Activated naive CD4-positive, alpha-beta T cell treated with anti-CD3 and anti-CD28 coated beads, Interleukin-2, amount 10 ng/mL, durations not matched to agents 7 days and 5 days (primary cell): ENCODE measurements at regions not wholly inside any gene's neighbourhood (a gene's known extent, or its start where the extent isn't known, plus 50 kb on each side); places are given as distances from the start of the nearest gene placed in this dataset.

Experiments
- CTCF ChIA-PET: fragments of 350-600 bp; sonication (Branson Sonifier 250); formaldehyde crosslinking; loops from one replicate; lab custom pipeline; 2021; ENCODE audit warnings: antibody characterized with exemption; lab: Charles Lee
- DNase-seq: peaks from one replicate; pipeline ENCODE4 v3.0.0-alpha.2; 2020
- H3K27ac Mint-ChIP-seq: one replicate; pipeline ENCODE4 v1.8.0; 2021; ENCODE audit warnings: mild to moderate bottlenecking, moderate library complexity, mixed read lengths
- H3K27me3 Mint-ChIP-seq: one replicate; pipeline ENCODE4 v1.8.0; 2021; ENCODE audit warnings: mild to moderate bottlenecking, mixed read lengths
- H3K36me3 Mint-ChIP-seq: one replicate; pipeline ENCODE4 v1.8.0; 2021; ENCODE audit warnings: mixed read lengths
- H3K4me1 Mint-ChIP-seq: one replicate; pipeline ENCODE4 v1.8.0; 2021; ENCODE audit warnings: mixed read lengths
- H3K4me3 Mint-ChIP-seq: one replicate; pipeline ENCODE4 v1.8.0; 2021; ENCODE audit warnings: mild to moderate bottlenecking, moderate library complexity, mixed read lengths
- H3K9me3 Mint-ChIP-seq: one replicate; pipeline ENCODE4 v1.8.0; 2021; ENCODE audit warnings: mixed read lengths

DNA sequence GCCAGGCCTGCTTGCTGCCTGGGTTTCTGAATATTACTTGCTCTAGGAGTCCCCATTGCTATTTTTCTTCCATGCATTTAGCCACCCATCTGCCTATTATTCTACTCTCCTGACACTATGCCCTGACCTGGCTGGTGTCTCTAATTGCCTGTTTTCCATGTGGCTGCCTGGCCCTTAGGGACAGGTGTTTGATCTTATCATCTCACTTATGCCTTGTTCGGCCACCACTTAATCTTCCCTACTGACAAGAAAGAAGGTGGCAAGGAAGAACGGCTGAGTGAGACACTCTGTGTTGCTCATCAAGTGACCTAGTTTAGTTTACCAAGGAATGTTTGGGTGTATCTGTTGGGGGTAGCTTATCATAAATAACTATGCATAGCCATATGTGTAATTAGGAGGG lies 50.4 kb upstream of the RAPH1 start:
- Mint-ChIP-seq H3K4me1 (peaks cover 12% of the 10 kb centered on the region), H3K9me3 (no peaks in the 10 kb centered on the region), H3K36me3 (no peaks in the 10 kb centered on the region), H3K27ac (no peak overlapping the region), H3K27me3 (peaks cover 14% of the 10 kb centered on the region), H3K4me3 (no peak overlapping the region)
- DNase-seq = no peak
- CTCF ChIA-PET = no interaction called here

DNA sequence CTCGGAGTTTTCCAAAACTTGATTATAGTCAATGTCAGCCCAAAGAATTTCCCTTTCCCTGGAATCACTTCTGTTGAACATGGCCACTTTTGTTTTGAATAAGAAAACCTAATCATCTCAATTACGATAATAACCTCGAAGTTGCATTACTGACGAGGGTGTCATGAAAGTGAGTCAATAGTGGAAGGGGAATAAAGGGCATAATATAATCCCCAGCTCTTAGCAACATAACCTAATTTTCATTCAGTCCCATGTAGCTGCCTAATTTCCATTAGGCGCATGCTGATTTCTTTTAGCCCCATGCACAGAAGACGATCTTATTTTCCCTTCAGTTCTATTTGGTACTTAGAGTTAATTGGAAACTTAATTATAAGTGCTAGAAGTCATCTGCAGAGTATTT lies 51.1 kb upstream of the RAPH1 start:
- Mint-ChIP-seq H3K4me1 (peaks cover 12% of the 10 kb centered on the region), H3K27ac (no peak overlapping the region), H3K9me3 (no peaks in the 10 kb centered on the region), H3K4me3 (no peak overlapping the region), H3K36me3 (no peaks in the 10 kb centered on the region), H3K27me3 (peaks cover 11% of the 10 kb centered on the region)
- no peak for DNase-seq
- CTCF ChIA-PET = no interaction called here

DNA sequence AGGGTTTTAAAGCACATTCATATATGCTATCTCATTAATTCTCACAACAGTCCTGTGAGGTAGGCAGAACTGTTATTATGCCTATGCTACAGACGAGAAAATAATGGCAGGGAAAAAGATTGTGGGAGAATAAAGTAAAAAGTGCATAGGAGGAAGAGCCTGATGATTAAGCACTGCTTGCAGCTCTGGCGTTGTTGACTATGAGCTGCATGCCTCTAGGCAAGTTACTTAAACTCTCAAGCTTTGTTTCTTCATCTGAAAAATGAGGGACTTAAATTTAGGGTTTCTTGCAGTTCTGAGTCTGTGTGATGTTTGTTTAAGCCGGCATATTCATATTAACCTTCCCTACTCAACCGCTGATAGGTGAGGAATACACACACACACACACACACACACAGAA lies 51.6 kb upstream of the RAPH1 start:
- H3K9me3 Mint-ChIP-seq = no peaks in the 10 kb centered on the region
- CTCF ChIA-PET = no interaction called here
- peaks cover 10% of the 10 kb centered on the region for H3K27me3 Mint-ChIP-seq
- DNase-seq = no peak
- H3K36me3 Mint-ChIP-seq = no peaks in the 10 kb centered on the region
- H3K4me3 Mint-ChIP-seq = no peak overlapping the region
- peaks cover 12% of the 10 kb centered on the region for H3K4me1 Mint-ChIP-seq
- H3K27ac Mint-ChIP-seq = no peak overlapping the region

DNA sequence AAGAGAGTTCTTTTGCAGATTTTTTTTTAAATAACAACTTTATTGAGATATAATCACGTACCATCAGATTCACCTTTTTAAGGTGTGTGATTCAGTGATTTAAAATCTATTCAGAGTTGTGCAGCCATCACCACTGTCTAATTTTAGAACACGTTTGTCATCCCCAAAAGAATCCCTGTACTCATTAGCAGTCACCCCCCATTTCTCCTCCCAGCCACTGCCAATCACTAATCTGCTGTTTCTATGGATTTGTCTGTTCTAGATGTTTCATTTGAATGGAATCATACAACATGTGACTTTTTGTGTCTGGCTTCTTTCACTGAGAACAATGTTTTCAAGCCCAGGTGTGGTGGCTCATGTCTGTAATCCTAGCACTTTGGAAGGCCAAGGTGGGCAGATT lies 55.4 kb upstream of the RAPH1 start:
- CTCF ChIA-PET = no interaction called here
- Mint-ChIP-seq H3K9me3 (no peaks in the 10 kb centered on the region), H3K4me1 (no peaks in the 10 kb centered on the region), H3K27me3 (peaks cover 11% of the 10 kb centered on the region), H3K36me3 (no peaks in the 10 kb centered on the region), H3K27ac (no peak overlapping the region), H3K4me3 (no peak overlapping the region)
- no peak for DNase-seq

DNA sequence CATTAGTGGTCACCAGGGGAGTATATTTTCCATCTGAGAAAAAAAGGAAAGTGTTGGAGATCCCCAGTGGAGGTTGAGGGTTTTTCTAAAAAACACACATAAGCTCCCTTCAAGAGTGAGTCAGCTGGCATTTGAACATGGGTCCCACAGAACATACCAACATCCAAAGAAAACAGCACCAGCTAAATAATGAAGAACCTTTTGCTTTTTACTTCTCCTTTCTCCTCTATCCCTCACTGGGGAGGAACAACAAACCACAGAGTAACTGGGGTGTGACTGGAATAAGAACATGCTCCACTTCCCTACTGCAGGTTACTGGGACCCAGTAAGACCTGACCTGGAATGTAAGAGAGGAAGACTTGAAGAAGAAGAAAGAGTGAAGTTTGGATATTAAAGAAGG lies 56.5 kb upstream of the RAPH1 start:
- H3K27me3 Mint-ChIP-seq = peaks cover 11% of the 10 kb centered on the region
- no peaks in the 10 kb centered on the region for H3K9me3 Mint-ChIP-seq
- H3K27ac Mint-ChIP-seq = no peak overlapping the region
- CTCF ChIA-PET = no interaction called here
- no peak for DNase-seq
- H3K4me1 Mint-ChIP-seq = no peaks in the 10 kb centered on the region
- no peaks in the 10 kb centered on the region for H3K36me3 Mint-ChIP-seq
- no peak overlapping the region for H3K4me3 Mint-ChIP-seq

DNA sequence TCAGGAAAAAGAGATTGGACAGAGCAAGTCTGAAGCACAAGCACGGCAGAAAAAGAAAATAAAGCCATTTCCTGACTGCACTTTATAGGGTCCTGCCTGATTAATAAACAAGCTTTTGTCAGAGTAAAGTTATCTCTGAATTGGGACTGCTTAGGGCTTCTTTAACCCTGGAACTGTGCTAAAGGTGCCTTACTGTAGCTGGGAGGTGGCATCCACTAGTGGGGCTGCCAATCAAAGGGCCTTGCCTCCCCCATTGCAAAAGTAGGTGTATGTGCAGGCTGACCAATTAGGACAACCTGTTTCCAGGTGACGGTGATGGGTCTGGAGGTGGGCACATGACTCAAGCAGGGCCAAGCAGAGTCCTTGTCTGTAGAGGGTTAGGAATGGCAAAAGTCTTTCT lies 57.4 kb upstream of the RAPH1 start:
- H3K27ac Mint-ChIP-seq = no peak overlapping the region
- peaks cover 15% of the 10 kb centered on the region for H3K27me3 Mint-ChIP-seq
- peaks cover 2% of the 10 kb centered on the region for H3K4me1 Mint-ChIP-seq
- no peaks in the 10 kb centered on the region for H3K9me3 Mint-ChIP-seq
- no peak overlapping the region for H3K4me3 Mint-ChIP-seq
- H3K36me3 Mint-ChIP-seq = no peaks in the 10 kb centered on the region
- CTCF ChIA-PET = no interaction called here
- no peak for DNase-seq

DNA sequence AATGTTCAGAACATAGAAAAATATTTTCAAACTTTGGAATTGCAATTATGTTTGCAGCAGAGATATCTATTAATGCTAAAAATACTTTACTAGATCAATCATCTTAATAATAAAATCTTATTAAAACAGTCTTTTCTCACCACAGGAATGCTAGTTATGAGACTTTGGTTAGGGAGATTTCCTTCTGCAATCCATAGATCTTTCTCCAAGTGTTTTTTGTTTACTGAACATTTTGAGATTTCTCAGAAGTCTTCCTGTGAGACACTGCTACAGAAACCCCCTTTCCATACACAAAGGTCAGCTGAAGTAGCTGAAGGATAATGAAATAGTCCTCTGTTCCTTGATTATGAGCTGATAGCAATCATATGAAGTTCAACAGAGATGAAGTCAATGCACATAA lies 59.4 kb upstream of the RAPH1 start:
- Mint-ChIP-seq H3K27ac (no peak overlapping the region), H3K4me1 (peaks cover 20% of the 10 kb centered on the region), H3K36me3 (no peaks in the 10 kb centered on the region), H3K9me3 (no peaks in the 10 kb centered on the region), H3K4me3 (no peak overlapping the region), H3K27me3 (peaks cover 26% of the 10 kb centered on the region)
- DNase-seq = no peak
- CTCF ChIA-PET = no interaction called here

DNA sequence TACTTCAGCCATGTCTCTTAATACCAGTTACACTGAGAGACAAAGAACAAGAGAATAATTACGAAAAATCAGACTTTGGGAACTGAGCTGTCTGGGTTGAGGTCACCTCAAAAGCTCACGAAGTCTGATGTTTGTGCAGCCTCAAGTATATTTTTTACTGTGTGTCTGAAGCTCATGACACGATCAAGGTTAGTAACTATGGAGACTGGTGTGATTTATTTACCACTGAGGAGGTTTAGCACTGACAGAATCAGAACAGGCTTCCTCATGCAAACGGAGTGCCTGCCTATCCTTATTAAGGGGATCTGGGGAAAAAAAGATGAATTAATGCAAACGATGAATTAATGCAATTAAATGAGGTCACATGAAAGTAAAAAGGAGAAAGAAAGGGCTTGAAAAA lies 61.1 kb upstream of the RAPH1 start:
- no peak for DNase-seq
- Mint-ChIP-seq H3K36me3 (no peaks in the 10 kb centered on the region), H3K9me3 (no peaks in the 10 kb centered on the region), H3K4me3 (no peak overlapping the region), H3K27ac (no peak overlapping the region), H3K27me3 (peaks cover 18% of the 10 kb centered on the region), H3K4me1 (peaks cover 27% of the 10 kb centered on the region)
- CTCF ChIA-PET = no interaction called here

DNA sequence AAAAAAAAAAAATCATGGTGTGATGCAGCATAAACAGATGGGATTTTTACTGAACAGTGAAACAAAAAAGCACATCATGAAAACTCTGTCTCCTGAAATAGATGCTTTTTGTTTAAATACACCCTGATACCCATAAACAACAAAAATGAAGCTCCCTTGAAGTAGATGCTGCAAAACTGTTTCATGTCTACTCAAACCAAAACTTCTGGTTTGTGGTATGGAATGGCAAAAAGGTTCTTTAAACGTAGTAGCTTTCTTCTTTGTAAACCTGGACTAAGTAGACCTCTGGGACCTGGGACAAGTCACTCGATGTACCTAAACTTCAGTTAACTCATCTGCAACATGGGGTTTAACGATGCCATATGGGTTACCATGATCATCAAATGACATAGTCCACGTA lies 64.4 kb upstream of the RAPH1 start:
- no peak overlapping the region for H3K27ac Mint-ChIP-seq
- peaks cover 19% of the 10 kb centered on the region for H3K27me3 Mint-ChIP-seq
- no peak for DNase-seq
- no peak overlapping the region for H3K4me3 Mint-ChIP-seq
- CTCF ChIA-PET = interaction anchor here (1.6 kb wide), 1 partner anchor 66 kb away, joined by 4 read pairs; no protein-coding TSS in a partner anchor
- no peaks in the 10 kb centered on the region for H3K36me3 Mint-ChIP-seq
- H3K4me1 Mint-ChIP-seq = peaks cover 27% of the 10 kb centered on the region
- no peaks in the 10 kb centered on the region for H3K9me3 Mint-ChIP-seq

DNA sequence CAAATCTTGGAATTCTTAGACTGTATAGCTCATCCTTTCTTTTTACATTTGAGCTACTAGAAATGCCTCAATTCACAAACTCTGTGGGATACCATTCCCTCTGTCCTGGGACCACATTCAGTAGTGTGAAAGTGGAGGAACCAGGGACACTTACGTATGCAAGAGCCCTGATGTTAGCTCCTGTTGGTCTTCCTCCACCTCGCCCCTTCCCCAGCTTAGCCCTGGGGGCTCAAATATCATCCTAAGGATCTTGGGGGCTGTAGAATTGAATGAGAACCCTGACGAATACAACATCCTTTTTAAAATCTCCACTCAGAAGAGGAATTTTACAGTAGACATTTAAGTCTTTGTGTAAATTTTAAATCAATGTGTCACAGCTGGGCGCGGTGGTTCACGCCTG lies 65.2 kb upstream of the RAPH1 start:
- H3K4me1 Mint-ChIP-seq = peaks cover 27% of the 10 kb centered on the region
- CTCF ChIA-PET = interaction anchor here (1.6 kb wide), 1 partner anchor 66 kb away, joined by 4 read pairs; no protein-coding TSS in a partner anchor
- H3K36me3 Mint-ChIP-seq = no peaks in the 10 kb centered on the region
- H3K27ac Mint-ChIP-seq = no peak overlapping the region
- no peak for DNase-seq
- H3K27me3 Mint-ChIP-seq = peaks cover 19% of the 10 kb centered on the region
- no peak overlapping the region for H3K4me3 Mint-ChIP-seq
- H3K9me3 Mint-ChIP-seq = no peaks in the 10 kb centered on the region

DNA sequence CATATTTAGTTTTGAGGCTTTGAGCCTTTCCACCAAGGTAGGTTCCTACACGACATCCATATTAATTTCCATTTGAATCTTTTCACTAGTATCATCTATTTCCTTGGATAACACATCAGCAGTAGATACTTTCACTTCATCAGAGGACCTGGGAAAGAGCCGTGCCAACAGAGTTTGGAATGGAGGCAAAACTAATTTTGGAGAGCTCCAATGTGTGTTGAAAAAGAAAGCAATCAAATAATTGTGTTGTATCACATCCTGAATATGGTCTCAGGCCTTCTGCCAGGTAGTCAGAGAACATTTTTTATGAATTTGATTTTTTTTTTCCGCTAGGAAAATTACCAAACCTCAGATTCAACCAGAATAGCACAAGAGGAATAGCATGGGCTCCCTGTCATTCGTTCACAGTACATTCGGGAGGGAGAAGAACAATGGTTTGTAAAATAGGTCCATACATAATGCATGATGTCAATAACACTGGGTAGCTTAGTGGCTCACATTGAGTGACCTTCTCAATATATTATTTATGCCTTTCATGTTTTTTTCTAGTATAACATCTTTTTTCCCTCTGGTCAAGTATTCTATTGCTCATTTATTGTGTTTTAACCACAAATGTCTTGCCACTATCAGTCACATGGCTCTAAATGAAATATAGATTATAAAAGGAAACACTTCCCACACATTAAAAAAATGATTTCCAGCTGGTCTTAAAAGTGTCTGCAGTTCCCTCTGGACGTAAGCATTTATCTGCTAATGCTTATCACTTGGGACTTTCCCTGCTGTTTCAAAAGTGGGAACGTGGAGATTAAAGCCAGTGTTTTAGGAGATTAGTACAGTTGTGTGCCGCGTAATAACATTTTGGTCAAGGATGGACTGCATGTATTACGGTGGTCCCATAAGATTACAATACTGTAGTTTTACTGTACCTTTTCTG lies 68.6 kb upstream of the RAPH1 start:
- Mint-ChIP-seq H3K4me1 (peaks cover 16% of the 10 kb centered on the region), H3K4me3 (no peak overlapping the region), H3K27ac (no peak overlapping the region), H3K27me3 (peaks cover 22% of the 10 kb centered on the region), H3K9me3 (no peaks in the 10 kb centered on the region), H3K36me3 (no peaks in the 10 kb centered on the region)
- no peak for DNase-seq
- CTCF ChIA-PET = no interaction called here

DNA sequence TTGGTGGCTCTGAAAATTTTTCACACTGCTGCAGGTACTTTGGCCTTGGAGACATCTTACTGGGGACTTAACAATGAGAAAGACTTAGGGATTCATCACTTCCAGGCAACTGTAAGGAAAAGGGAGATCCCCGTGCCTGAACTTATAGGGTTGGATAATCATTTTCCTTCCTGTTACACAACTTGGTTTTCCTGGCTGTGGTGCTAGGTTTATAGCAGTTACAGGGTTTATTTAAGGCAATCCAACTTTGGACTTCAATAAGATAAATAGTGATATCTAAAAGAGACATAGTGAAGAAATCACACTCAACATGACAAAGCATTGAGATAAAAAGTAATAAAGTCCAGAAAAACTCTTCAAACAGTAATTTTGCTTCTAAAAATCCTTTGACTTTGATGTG lies 70.2 kb upstream of the RAPH1 start:
- no peak overlapping the region for H3K4me3 Mint-ChIP-seq
- DNase-seq = no peak
- no peaks in the 10 kb centered on the region for H3K9me3 Mint-ChIP-seq
- no peaks in the 10 kb centered on the region for H3K4me1 Mint-ChIP-seq
- CTCF ChIA-PET = no interaction called here
- no peaks in the 10 kb centered on the region for H3K36me3 Mint-ChIP-seq
- no peak overlapping the region for H3K27ac Mint-ChIP-seq
- H3K27me3 Mint-ChIP-seq = peaks cover 22% of the 10 kb centered on the region

DNA sequence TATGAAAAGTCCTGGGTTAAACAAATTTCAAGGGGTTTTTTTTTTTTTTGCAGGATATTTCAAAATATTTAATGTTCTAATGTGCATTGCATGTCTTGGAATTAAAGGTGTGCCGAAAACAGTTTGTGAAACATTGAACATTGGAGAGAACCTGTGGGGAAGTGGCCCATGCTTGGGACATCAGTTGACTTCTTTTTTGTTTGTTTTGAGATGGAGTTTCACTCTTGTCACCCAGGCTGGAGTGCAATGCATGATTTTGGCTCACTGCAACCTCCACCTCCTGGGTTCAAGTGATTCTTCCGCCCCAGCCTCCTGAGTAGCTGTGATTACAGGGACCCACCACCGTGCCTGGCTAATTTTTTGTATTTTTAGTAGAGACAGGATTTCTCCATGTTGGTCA lies 71.0 kb upstream of the RAPH1 start:
- DNase-seq = no peak
- no peaks in the 10 kb centered on the region for H3K4me1 Mint-ChIP-seq
- H3K4me3 Mint-ChIP-seq = no peak overlapping the region
- no peak overlapping the region for H3K27ac Mint-ChIP-seq
- H3K9me3 Mint-ChIP-seq = no peaks in the 10 kb centered on the region
- H3K27me3 Mint-ChIP-seq = peaks cover 22% of the 10 kb centered on the region
- CTCF ChIA-PET = no interaction called here
- H3K36me3 Mint-ChIP-seq = no peaks in the 10 kb centered on the region

DNA sequence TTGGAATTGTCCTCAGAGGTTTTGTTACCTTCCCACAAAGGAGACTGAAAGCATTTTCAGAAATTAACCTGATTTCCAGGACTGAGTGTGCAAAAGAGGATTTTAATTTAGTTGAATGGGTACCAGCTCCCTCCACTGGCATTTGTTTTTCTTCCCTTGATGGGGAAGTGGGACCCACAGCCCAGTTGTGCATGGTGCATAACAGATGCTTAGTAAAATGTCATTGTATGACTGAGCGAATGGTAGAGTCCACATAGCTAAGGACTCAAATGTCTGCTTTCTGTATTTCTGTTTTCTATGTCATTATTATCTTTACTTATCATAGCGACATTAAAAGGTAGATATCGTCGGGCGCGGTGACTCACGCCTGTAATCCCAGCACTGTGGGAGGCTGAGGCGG lies 75.5 kb upstream of the RAPH1 start:
- DNase-seq = no peak
- Mint-ChIP-seq H3K9me3 (no peaks in the 10 kb centered on the region), H3K4me3 (no peak overlapping the region), H3K36me3 (no peaks in the 10 kb centered on the region), H3K4me1 (no peaks in the 10 kb centered on the region), H3K27ac (no peak overlapping the region), H3K27me3 (peaks cover 17% of the 10 kb centered on the region)
- CTCF ChIA-PET = no interaction called here

DNA sequence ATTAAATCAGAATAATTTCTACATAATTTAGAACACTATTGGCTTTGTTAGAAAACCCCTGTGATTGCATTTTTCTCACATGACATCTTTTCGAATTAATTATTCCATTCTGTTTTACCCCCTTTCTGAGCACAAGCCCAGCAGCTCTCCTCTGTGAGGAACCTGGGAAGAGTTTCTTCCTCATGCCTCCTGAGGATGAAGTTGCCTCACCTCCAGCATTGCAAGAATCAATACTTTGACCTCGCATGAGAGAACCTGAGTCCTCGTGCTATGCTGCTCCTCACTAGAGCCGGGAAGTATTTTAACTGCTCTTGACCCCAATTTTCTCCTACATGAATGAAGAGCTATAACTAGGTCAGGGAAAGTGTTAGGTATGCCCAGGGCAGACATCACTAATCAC lies 77.1 kb upstream of the RAPH1 start:
- no peaks in the 10 kb centered on the region for H3K36me3 Mint-ChIP-seq
- no peaks in the 10 kb centered on the region for H3K4me1 Mint-ChIP-seq
- CTCF ChIA-PET = no interaction called here
- peaks cover 6% of the 10 kb centered on the region for H3K27me3 Mint-ChIP-seq
- no peak for DNase-seq
- H3K9me3 Mint-ChIP-seq = no peaks in the 10 kb centered on the region
- no peak overlapping the region for H3K4me3 Mint-ChIP-seq
- H3K27ac Mint-ChIP-seq = no peak overlapping the region
